ENCODE measurements at regions not wholly inside any gene's neighbourhood (a gene's known extent, or its start where the extent isn't known, plus 50 kb on each side); places are given as distances from the start of the nearest gene placed in this dataset.

GRCh38 chr3:23735062-23735461, 70.7 kb upstream of the UBE2E1 start:
- DNase-seq (ENCODE audit: low spot score) (no peak), ATAC-seq (peak; percentile 7)
- intact Hi-C loops (cut with DNase I) = no loop called here

DNA sequence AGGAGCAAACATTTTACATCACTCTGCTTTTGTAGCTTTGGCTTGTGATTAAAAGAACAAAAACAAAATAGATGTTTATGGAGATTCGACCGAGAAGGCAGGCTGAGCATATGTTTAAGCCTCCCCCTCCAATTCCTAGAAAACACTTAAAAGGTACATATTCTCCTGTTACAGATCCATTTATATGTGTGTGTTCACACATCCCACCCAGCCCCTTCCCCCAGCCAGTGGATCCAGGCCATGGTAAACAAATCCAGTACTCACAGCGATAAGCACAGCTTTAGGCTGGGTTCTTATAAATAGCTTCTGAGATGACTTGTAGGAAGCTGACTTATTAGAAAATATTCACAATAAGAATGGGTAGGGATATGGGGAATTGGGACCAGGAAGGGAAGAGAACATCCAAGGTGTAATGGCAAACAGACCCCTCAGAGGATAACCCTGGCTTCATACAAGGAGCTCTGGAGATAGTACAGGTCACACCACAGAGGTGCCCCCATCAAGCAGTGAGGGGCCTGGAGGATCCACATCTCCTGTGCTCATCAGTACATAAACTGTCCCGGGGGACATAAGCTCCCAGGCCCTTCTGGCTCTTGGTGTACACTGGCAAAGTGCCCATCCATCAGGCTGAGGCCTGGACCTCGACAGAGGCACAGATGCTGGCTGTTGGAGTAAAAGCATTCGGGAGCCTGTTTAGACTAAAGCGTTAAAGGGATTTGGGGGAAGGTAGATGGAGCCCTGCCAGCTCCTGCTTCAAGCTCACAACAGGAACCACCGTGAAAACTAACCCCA, 70.0 kb upstream of the UBE2E1 start:
- intact Hi-C loops (cut with DNase I) = no loop called here
- ATAC-seq (peak; percentile 44), DNase-seq (ENCODE audit: low spot score) (no peak)

GRCh38 chr3:23738944-23739343, 66.8 kb upstream of the UBE2E1 start:
- intact Hi-C loops (cut with DNase I) = no loop called here
- ATAC-seq = no peak
- DNase-seq (ENCODE audit: low spot score) = no peak

- intact Hi-C loops (cut with DNase I) = no loop called here
- no peak for DNase-seq (ENCODE audit: low spot score)
Observed at GRCh38 chr3:23739536-23739935, 66.2 kb upstream of the UBE2E1 start.

GRCh38 chr3:23740517-23740965, 65.2 kb upstream of the UBE2E1 start:
- intact Hi-C loops (cut with DNase I) = no loop called here

More at GRCh38 chr3:23739536-23739935, 66.2 kb upstream of the UBE2E1 start:
- ATAC-seq = peak; percentile 51

DNA sequence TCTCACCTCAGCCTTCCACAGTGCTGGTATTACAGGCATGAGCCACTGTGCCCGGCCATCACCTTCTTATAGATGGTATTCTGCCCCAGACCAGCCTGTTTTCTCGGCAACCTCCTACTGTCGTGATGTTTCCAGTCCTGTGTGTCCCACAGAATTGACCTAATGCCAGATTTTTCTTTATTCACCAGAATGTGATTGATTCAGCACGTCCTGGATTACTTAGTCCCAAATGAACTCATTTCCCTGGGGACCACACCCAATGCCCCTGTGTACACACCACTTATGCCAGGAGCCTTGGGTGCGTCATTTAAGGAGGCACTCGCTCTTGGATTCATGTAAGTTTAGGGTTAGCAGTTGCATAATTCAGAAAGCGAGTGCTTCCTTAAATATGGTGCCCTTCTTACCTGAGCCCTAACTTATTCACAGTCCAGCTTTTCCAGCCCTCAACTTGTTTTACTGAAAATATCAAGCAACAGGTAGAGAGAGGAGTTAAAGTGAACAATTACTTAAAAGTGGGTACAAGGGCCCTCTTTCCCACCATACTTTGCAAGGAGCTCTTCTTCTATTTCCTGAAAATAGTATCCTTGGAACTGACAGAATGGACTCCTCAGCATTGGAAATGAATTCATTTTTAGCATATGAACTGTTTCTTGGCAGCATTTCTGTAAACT, 64.6 kb upstream of the UBE2E1 start:
- intact Hi-C loops (cut with DNase I) = no loop called here
- DNase-seq (ENCODE audit: low spot score) = no peak
- ATAC-seq = no peak

More at GRCh38 chr3:23740517-23740965, 65.2 kb upstream of the UBE2E1 start:
- DNase-seq (ENCODE audit: low spot score) (no peak), ATAC-seq (no peak)

DNA sequence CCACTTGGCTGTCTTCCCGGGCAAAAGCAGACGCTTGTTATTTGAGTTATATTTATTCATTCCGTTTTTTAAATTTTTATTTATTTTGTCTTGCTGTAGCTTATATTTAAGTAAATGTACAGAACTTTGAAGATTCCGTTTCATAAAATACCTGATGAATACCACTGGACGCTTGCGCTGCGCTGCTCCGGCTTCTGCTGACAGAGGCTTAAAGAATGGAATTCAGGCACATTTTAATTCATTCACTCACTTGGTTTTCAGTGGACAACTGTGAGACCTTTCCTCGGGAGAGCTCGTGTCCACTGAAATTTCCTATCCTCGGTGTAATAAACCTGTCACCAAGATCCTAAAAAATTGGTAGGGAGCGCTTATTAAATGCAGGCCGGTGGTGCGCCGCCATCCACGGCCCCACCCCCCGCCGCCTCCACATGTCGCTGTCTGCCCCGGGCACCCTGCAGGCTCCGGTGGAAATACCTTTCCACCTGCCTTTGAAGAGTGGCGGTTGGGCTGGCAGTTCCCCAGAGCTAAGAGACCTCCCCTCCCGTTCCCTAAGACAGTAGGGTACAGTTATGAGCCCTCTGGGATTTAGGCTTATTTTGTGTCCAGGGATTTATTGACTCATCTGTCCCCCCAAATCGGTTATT, 62.5 kb upstream of the UBE2E1 start:
- DNase-seq (ENCODE audit: low spot score) (no peak), ATAC-seq (no peak)
- intact Hi-C loops (cut with DNase I) = no loop called here

DNA sequence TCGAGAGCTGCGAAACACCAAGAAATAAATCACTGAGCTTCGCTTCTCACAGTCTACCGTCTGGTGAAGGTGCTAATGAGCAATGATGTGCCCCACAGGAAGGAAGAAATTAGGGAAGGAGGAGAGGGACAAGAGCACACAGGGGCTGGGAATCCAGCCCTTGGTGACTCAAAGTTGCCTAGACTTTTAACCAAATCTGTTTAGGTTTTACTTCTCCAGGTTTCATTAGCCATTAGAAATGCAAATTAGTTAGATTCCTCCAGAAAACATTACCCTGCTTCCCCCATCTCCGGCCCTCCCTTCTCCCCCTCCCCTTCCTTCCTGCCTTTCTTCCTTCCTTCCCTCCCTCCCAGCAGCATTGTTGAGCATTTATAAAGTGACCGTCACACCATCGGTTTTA, 59.3 kb upstream of the UBE2E1 start:
- ATAC-seq (no peak), DNase-seq (ENCODE audit: low spot score) (no peak)
- intact Hi-C loops (cut with DNase I) = no loop called here

- no peak for ATAC-seq
- intact Hi-C loops (cut with DNase I) = no loop called here
- DNase-seq (ENCODE audit: low spot score) = no peak
Observed at GRCh38 chr3:23747841-23748240, 57.9 kb upstream of the UBE2E1 start.

- no peak for DNase-seq (ENCODE audit: low spot score)
- ATAC-seq = peak; percentile 57
- intact Hi-C loops (cut with DNase I) = no loop called here
Observed at GRCh38 chr3:23748398-23749110, 57.2 kb upstream of the UBE2E1 start.

- intact Hi-C loops (cut with DNase I) = no loop called here
- ATAC-seq (peak; percentile 21), DNase-seq (ENCODE audit: low spot score) (no peak)
Observed at GRCh38 chr3:23749609-23750008, 56.1 kb upstream of the UBE2E1 start.

GRCh38 chr3:23750573-23751210, 55.1 kb upstream of the UBE2E1 start:
- DNase-seq (ENCODE audit: low spot score) = no peak
- ATAC-seq = peak; percentile 21
- intact Hi-C loops (cut with DNase I) = no loop called here

GRCh38 chr3:23751212-23751723, 54.5 kb upstream of the UBE2E1 start:
- ATAC-seq = peak; percentile 42
- no peak for DNase-seq (ENCODE audit: low spot score)
- intact Hi-C loops (cut with DNase I) = no loop called here

DNA sequence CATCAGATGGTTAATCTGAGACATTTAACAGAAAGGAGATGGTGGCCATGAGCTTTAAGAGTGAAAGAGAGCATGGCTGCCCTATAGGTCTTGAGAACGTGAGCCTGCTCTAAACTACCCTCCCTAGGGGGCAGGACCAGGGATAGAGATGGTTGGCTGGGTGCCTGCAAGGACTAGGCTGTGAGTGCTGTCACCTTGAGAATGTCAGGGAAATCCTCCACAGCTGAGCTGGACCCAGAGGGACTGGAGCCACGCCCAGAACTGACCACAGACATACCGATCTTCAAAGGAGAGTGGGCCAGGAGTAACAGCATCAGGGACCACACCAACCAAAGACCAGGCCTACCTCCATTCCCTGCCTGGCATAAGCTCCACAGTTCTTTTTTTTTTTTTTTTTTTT, 53.6 kb upstream of the UBE2E1 start:
- DNase-seq (ENCODE audit: low spot score) (no peak), ATAC-seq (peak; percentile 5)
- intact Hi-C loops (cut with DNase I) = no loop called here

DNA sequence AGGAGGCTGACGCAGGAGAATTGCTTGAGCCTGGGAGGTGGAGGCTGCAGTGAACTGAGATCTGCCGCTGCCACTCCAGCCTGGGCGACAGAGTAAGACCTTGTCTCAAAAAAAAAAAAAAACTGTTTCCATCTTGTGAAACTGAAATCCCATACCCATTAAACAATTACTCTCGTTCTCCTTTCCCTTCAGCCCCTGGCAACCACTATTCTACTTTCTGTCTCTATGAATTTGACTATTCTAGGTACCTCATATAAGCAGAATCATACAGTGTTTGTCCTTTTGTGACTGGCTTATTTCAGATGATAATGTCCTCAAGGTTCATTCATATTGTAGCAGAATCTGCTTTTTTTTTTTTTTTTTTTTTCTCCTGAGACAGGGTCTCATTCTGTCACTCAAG, 51.5 kb upstream of the UBE2E1 start:
- DNase-seq (ENCODE audit: low spot score) (no peak), ATAC-seq (no peak)
- intact Hi-C loops (cut with DNase I) = no loop called here
